HepG2 (cell line): ENCODE measurements at regions not wholly inside any gene's neighbourhood (a gene's known extent, or its start where the extent isn't known, plus 50 kb on each side); places are given as distances from the start of the nearest gene placed in this dataset.

Source experiments
- ATAC-seq: fragments of 200-7000 bp; cut with Tn5 transposase; 3 replicates; pipeline ENCODE4 v1.9.1; 2020; ENCODE audit warnings: mild to moderate bottlenecking, moderate library complexity
- BruUV-seq: library from RNA; stranded (reverse); fragments of 400-500 nt; replicated peaks from 2 replicates; lab custom pipeline; 2021; lab: Mats Ljungman, UMichigan
- CTCF ChIA-PET: fragments of 300-600 bp; formaldehyde crosslinking; extraction: SDS; loops from one replicate; lab custom pipeline; 2021; ENCODE audit warnings: low total read pairs, inconsistent platforms, low intra/inter-chr PET ratio; lab: Yijun Ruan, JAX
- POLR2A ChIA-PET: fragments of 350-600 bp; sonication (Branson Sonifier 250); formaldehyde crosslinking; loops from one replicate; lab custom pipeline; 2020; ENCODE audit warnings: antibody characterized with exemption, inconsistent platforms; lab: Yijun Ruan, JAX
- DNase-seq: peaks from one replicate; pipeline ENCODE4 v3.0.0-alpha.2; 2015; ENCODE audit warnings: low spot score
- FAIRE-seq: peaks from 3 replicates; lab custom pipeline; 2011; peaks lifted over from hg19 to GRCh38; lab: Jason Lieb, UNC
- H2AFZ ChIP-seq: one replicate; pipeline ENCODE4 v1.6.1; 2011; ENCODE audit warnings: low read length, inconsistent platforms
- H3K27ac ChIP-seq: fragments of 300-600 bp; 3 replicates; pipeline ENCODE4 v1.8.0; 2011; ENCODE audit warnings: mixed run types, mild to moderate bottlenecking, mixed read lengths, low read length, inconsistent platforms; ENCODE audit not compliant: insufficient read depth; ENCODE audit errors: extremely low read length
- H3K27me3 ChIP-seq, 2 experiments: fragments of 200-600 bp in 1 of 2; 2 replicates in 1 of 2; 3 replicates in 1 of 2; pipeline versions ENCODE4 v1.6.0 to v1.8.0; 2011; ENCODE audit warnings: low read length in 2 of 2, mild to moderate bottlenecking in 2 of 2, moderate library complexity in 2 of 2, inconsistent platforms in 1 of 2; ENCODE audit not compliant: insufficient read depth in 2 of 2, control insufficient read depth in 1 of 2
- H3K36me3 ChIP-seq, 2 experiments: fragments of 200-600 bp in 1 of 2; replicated peaks in 1 of 2; 2 replicates in 1 of 2; 3 replicates in 1 of 2; pipeline versions ENCODE4 v1.5.1 to v1.8.0; 2011; ENCODE audit warnings: low read length in 2 of 2, inconsistent platforms in 1 of 2; ENCODE audit not compliant: insufficient read depth in 2 of 2, control insufficient read depth in 1 of 2
- H3K4me1 ChIP-seq: 2 replicates; pipeline ENCODE4 v1.5.1; 2012; ENCODE audit warnings: low read length, inconsistent platforms; ENCODE audit not compliant: insufficient read depth
- H3K4me2 ChIP-seq: 2 replicates; pipeline ENCODE4 v1.6.0; 2011; ENCODE audit warnings: low read depth, low read length, inconsistent platforms
- H3K4me3 ChIP-seq, 3 experiments: fragments of 200-600 bp in 1 of 3; sonication (generic), shearing (Covaris generic) in 1 of 3; replicated peaks in 1 of 3; 2 replicates each; pipeline ENCODE4 v1.5.1; 2011 to 2016; ENCODE audit warnings: low read length in 3 of 3, inconsistent platforms in 2 of 3, low read depth in 2 of 3, mild to moderate bottlenecking in 2 of 3, control low read depth in 1 of 3, mixed read lengths in 1 of 3; ENCODE audit not compliant: insufficient read depth in 1 of 3
- H3K79me2 ChIP-seq: one replicate; pipeline ENCODE4 v1.6.1; 2011; ENCODE audit warnings: low read length, inconsistent platforms; ENCODE audit not compliant: insufficient read depth
- H3K9ac ChIP-seq: 2 replicates; pipeline ENCODE4 v1.6.0; 2011; ENCODE audit warnings: mild to moderate bottlenecking, low read depth, low read length, inconsistent platforms; ENCODE audit not compliant: insufficient read depth
- H3K9me3 ChIP-seq: 2 replicates; pipeline ENCODE4 v1.5.1; 2012; ENCODE audit warnings: mild to moderate bottlenecking, low read length
- H4K20me1 ChIP-seq: 2 replicates; pipeline ENCODE4 v1.6.0; 2011; ENCODE audit warnings: inconsistent platforms, mild to moderate bottlenecking, low read length, moderate library complexity; ENCODE audit not compliant: insufficient read depth
- FOSL1 ChIP-seq: sonication (generic); formaldehyde crosslinking; IDR thresholded peaks from 2 replicates; pipeline ENCODE4 v1.9.0; 2021; ENCODE audit warnings: missing genetic modification reagents, borderline replicate concordance
- KMT2A ChIP-seq: sonication (generic); formaldehyde crosslinking; IDR thresholded peaks from 2 replicates; pipeline ENCODE4 v1.4.0; 2020; ENCODE audit warnings: missing genetic modification reagents
- MED1 ChIP-seq: sonication (generic); formaldehyde crosslinking; IDR thresholded peaks from 2 replicates; pipeline ENCODE4 v1.4.0; 2020; ENCODE audit warnings: missing genetic modification reagents
- ZFP36 ChIP-seq: fragments of 150-350 bp; IDR thresholded peaks from 2 replicates; pipeline ENCODE4 v1.6.1; 2018; ENCODE audit warnings: borderline replicate concordance, low read length, low read depth; ENCODE audit not compliant: partially characterized antibody
- ZFYVE20 ChIP-seq: sonication (generic); formaldehyde crosslinking; IDR thresholded peaks from 2 replicates; pipeline ENCODE4 v1.8.0; 2023; ENCODE audit warnings: low read depth, mild to moderate bottlenecking, moderate library complexity, missing genetic modification reagents, borderline replicate concordance
- ZNF18 ChIP-seq: sonication (generic); formaldehyde crosslinking; IDR thresholded peaks from 2 replicates; pipeline ENCODE4 v1.8.0; 2022; ENCODE audit warnings: mild to moderate bottlenecking, missing genetic modification reagents; ENCODE audit not compliant: insufficient replicate concordance
- ZNF263 ChIP-seq: sonication (generic); formaldehyde crosslinking; IDR thresholded peaks from 2 replicates; pipeline ENCODE4 v1.4.0; 2020; ENCODE audit warnings: missing genetic modification reagents
- WGBS: methylation state at CpG from one replicate; pipeline ENCODE4 v1.1.6; 2017; ENCODE audit warnings: low lambda C conversion rate; 5-methylcytosine and 5-hydroxymethylcytosine counted together
- in situ Hi-C: cut with HindIII; loops from 2 replicates; pipeline ENCODE4 v1.10.0; 2017; ENCODE audit warnings: low pct_unique_long_range_greater_than_20kb; ENCODE audit not compliant: extremely low pct_ligation_motif_present
- intact Hi-C: fragments of 100-400 bp; cut with micrococcal nuclease; formaldehyde crosslinking; loops from one replicate; pipeline ENCODE4 v1.10.0; 2022; ENCODE audit not compliant: unreplicated experiment
- TF ChIP-seq, protein P1 (sequence below): conservative IDR thresholded peaks from 2 replicates; pipeline ENCODE4 v1.6.1; 2018; ENCODE audit warnings: missing genetic modification reagents
- TF ChIP-seq, protein P2 (sequence below): sonication (generic); formaldehyde crosslinking; IDR thresholded peaks from 2 replicates; pipeline ENCODE4 v1.4.0; 2020; ENCODE audit warnings: missing genetic modification reagents

DNA sequence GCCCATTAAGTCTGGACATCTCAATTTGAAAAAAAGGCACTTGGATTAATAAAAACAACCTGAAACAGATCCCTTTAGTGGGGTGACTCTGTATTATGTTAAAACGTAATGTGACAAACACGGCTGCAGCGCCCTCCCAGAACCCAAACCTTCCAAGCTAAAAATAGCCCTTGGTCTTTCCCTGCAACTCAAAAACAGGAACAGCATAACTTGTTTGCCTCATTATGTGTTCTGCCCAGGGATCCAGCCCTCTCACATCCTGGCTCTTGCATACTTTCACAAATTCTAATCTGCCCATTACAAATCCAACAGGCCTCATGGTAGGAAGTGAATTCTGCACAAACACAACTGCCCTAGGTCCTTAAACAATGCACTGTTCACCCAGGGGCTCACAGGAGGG, 94.7 kb upstream of the GADD45A start:
- intact Hi-C loops (no loop called here), in situ Hi-C loops (no loop called here)
- no peak overlapping the region for H2AFZ ChIP-seq
- no peak overlapping the region for H3K9ac ChIP-seq
- ChIA-PET CTCF (no interaction called here), POLR2A (no interaction called here)
- no peaks in the 10 kb centered on the region for H3K4me1 ChIP-seq
- no peak for FAIRE-seq
- H3K9me3 ChIP-seq: no peaks in the 10 kb centered on the region
- H3K27me3 ChIP-seq: peaks cover 0 to 4% of the 10 kb centered on the region in 2 experiments; a peak in 1 of 5 replicates
- 86% methylated on average over 3 of the region's 3 CpGs for WGBS
- no peaks in the 10 kb centered on the region for H4K20me1 ChIP-seq
- H3K4me2 ChIP-seq: no peak overlapping the region
- ATAC-seq: no peak
- H3K36me3 ChIP-seq: no peaks in the 10 kb centered on the region
- no peak for DNase-seq
- H3K4me3 ChIP-seq: no peak overlapping the region
- BruUV-seq: no TSS peak
- no peaks in the 10 kb centered on the region for H3K79me2 ChIP-seq
- TF ChIP-seq ZNF18 (CRISPR knock-in tag): no peak
- no peak for TF ChIP-seq FOSL1 (CRISPR knock-in tag)
- TF ChIP-seq ZNF263 (CRISPR knock-in tag): no peak
- TF ChIP-seq, protein P1, sequence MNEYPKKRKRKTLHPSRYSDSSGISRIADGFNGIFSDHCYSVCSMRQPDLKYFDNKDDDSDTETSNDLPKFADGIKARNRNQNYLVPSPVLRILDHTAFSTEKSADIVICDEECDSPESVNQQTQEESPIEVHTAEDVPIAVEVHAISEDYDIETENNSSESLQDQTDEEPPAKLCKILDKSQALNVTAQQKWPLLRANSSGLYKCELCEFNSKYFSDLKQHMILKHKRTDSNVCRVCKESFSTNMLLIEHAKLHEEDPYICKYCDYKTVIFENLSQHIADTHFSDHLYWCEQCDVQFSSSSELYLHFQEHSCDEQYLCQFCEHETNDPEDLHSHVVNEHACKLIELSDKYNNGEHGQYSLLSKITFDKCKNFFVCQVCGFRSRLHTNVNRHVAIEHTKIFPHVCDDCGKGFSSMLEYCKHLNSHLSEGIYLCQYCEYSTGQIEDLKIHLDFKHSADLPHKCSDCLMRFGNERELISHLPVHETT (CRISPR knock-in tag): no peak
- TF ChIP-seq ZFYVE20 (CRISPR knock-in tag): no peak
- TF ChIP-seq, protein P2, sequence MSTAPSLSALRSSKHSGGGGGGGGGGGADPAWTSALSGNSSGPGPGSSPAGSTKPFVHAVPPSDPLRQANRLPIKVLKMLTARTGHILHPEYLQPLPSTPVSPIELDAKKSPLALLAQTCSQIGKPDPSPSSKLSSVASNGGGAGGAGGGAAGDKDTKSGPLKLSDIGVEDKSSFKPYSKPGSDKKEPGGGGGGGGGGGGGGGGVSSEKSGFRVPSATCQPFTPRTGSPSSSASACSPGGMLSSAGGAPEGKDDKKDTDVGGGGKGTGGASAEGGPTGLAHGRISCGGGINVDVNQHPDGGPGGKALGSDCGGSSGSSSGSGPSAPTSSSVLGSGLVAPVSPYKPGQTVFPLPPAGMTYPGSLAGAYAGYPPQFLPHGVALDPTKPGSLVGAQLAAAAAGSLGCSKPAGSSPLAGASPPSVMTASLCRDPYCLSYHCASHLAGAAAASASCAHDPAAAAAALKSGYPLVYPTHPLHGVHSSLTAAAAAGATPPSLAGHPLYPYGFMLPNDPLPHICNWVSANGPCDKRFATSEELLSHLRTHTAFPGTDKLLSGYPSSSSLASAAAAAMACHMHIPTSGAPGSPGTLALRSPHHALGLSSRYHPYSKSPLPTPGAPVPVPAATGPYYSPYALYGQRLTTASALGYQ: no peak
- TF ChIP-seq KMT2A (CRISPR knock-in tag): no peak
- no peak for TF ChIP-seq ZFP36
- TF ChIP-seq MED1 (CRISPR knock-in tag): no peak
- TF ChIP-seq, all 625 proteins: peak for 0
- no peak overlapping the region for H3K27ac ChIP-seq
